GM23338 (cell line): ENCODE measurements at regions not wholly inside any gene's neighbourhood (a gene's known extent, or its start where the extent isn't known, plus 50 kb on each side); places are given as distances from the start of the nearest gene placed in this dataset.

ENCODE experiments used
- ATAC-seq: fragments of 200-7000 bp; cut with Tn5 transposase; 3 replicates; pipeline ENCODE4 v1.9.1; 2020
- DNase-seq: peaks from one replicate; pipeline ENCODE4 v3.0.0-alpha.2; 2015; ENCODE audit warnings: low spot score
- H2AFZ ChIP-seq: fragments of 200-600 bp; sonication (generic); 2 replicates; pipeline ENCODE4 v1.8.0; 2016; ENCODE audit warnings: antibody characterized with exemption, mild to moderate bottlenecking, moderate library complexity
- H3F3A ChIP-seq: fragments of 200-600 bp; sonication (generic); replicated peaks from 2 replicates; pipeline ENCODE4 v1.8.0; 2017; ENCODE audit warnings: antibody characterized with exemption, mixed run types, low read depth
- H3K27ac ChIP-seq: fragments of 200-600 bp; sonication (generic); 2 replicates; pipeline ENCODE4 v1.6.1; 2016; ENCODE audit warnings: low read depth
- H3K27me3 ChIP-seq: fragments of 200-600 bp; sonication (generic); 2 replicates; pipeline ENCODE4 v1.8.0; 2016; ENCODE audit warnings: mild to moderate bottlenecking, mixed run types, moderate library complexity; ENCODE audit not compliant: insufficient read depth
- H3K36me3 ChIP-seq: fragments of 200-600 bp; sonication (generic); 2 replicates; pipeline ENCODE4 v1.8.0; 2016; ENCODE audit warnings: mild to moderate bottlenecking; ENCODE audit not compliant: insufficient read depth
- H3K4me1 ChIP-seq: fragments of 200-600 bp; sonication (generic); 2 replicates; pipeline ENCODE4 v1.8.0; 2016; ENCODE audit warnings: mild to moderate bottlenecking, moderate library complexity; ENCODE audit not compliant: insufficient read depth
- H3K4me2 ChIP-seq: fragments of 200-600 bp; sonication (generic); 2 replicates; pipeline ENCODE4 v1.7.1; 2017; ENCODE audit warnings: mixed run types
- H3K4me3 ChIP-seq: fragments of 200-600 bp; sonication (generic); 2 replicates; pipeline ENCODE4 v1.6.1; 2016; ENCODE audit warnings: mixed run types
- H3K79me2 ChIP-seq: fragments of 200-600 bp; sonication (generic); replicated peaks from 2 replicates; pipeline ENCODE4 v1.8.0; 2017; ENCODE audit warnings: mild to moderate bottlenecking; ENCODE audit not compliant: insufficient read depth
- H3K9me2 ChIP-seq: fragments of 200-600 bp; sonication (generic); 2 replicates; pipeline ENCODE4 v1.8.0; 2017; ENCODE audit not compliant: insufficient read depth
- H4K20me1 ChIP-seq: fragments of 200-600 bp; sonication (generic); replicated peaks from 2 replicates; pipeline ENCODE4 v1.8.0; 2017; ENCODE audit warnings: mild to moderate bottlenecking; ENCODE audit not compliant: insufficient read depth
- H3K27ac Mint-ChIP-seq: 2 replicates; pipeline ENCODE4 v1.8.0; 2020; ENCODE audit warnings: inconsistent platforms, mild to moderate bottlenecking, moderate library complexity, mixed read lengths
- H3K27me3 Mint-ChIP-seq: 3 replicates; pipeline ENCODE4 v1.8.0; 2022; ENCODE audit warnings: low read depth, mild to moderate bottlenecking, moderate library complexity, mixed read lengths, inconsistent platforms; ENCODE audit not compliant: insufficient read depth, poor library complexity
- H3K36me3 Mint-ChIP-seq: 3 replicates; pipeline ENCODE4 v1.8.0; 2021; ENCODE audit warnings: low read depth, mild to moderate bottlenecking, inconsistent platforms, moderate library complexity, mixed read lengths
- H3K4me1 Mint-ChIP-seq: 3 replicates; pipeline ENCODE4 v1.8.0; 2020; ENCODE audit warnings: mild to moderate bottlenecking, inconsistent platforms, mixed read lengths
- H3K4me3 Mint-ChIP-seq: 3 replicates; pipeline ENCODE4 v1.8.0; 2021; ENCODE audit warnings: moderate library complexity, mild to moderate bottlenecking, inconsistent platforms, mixed read lengths
- H3K9me3 Mint-ChIP-seq: 3 replicates; pipeline ENCODE4 v1.8.0; 2020; ENCODE audit warnings: moderate library complexity, mild to moderate bottlenecking, inconsistent platforms, mixed read lengths
- CREB1 ChIP-seq: fragments of 250-450 bp; sonication (Bioruptor Pico); IDR thresholded peaks from 2 replicates; pipeline ENCODE4 v1.5.0; 2020; ENCODE audit warnings: low read depth, mild to moderate bottlenecking, moderate library complexity
- CTCF ChIP-seq, 2 experiments: fragments of 200-600 bp in 1 of 2; sonication (generic) in 1 of 2; conservative IDR thresholded peaks; 2 replicates each; pipeline versions ENCODE4 v1.5.1 to v1.6.1; 2016 to 2017; ENCODE audit warnings: antibody characterized with exemption in 2 of 2, low read depth in 2 of 2, mild to moderate bottlenecking in 2 of 2, moderate library complexity in 1 of 2
- EZH2 ChIP-seq: fragments of 200-600 bp; sonication (generic); IDR thresholded peaks from one replicate; pipeline ENCODE4 v1.8.0; 2017; ENCODE audit warnings: antibody characterized with exemption, mild to moderate bottlenecking, low read depth; ENCODE audit not compliant: unreplicated experiment
- EZH2phosphoT487 ChIP-seq: fragments of 200-600 bp; sonication (generic); IDR thresholded peaks from one replicate; pipeline ENCODE4 v1.8.1; 2018; ENCODE audit warnings: antibody characterized with exemption; ENCODE audit not compliant: unreplicated experiment
- JUNB ChIP-seq: IDR thresholded peaks from one replicate; pipeline ENCODE4 v1.6.1; 2016; ENCODE audit warnings: antibody characterized with exemption; ENCODE audit not compliant: unreplicated experiment
- NANOG ChIP-seq: IDR thresholded peaks from 2 replicates; pipeline ENCODE4 v1.6.1; 2016; ENCODE audit warnings: antibody characterized with exemption, borderline replicate concordance
- POLR2AphosphoS5 ChIP-seq: IDR thresholded peaks from 2 replicates; pipeline ENCODE4 v1.6.1; 2016; ENCODE audit warnings: antibody characterized with exemption, low read depth
- REST ChIP-seq: IDR thresholded peaks from one replicate; pipeline ENCODE4 v1.6.1; 2018; ENCODE audit warnings: antibody characterized with exemption; ENCODE audit not compliant: unreplicated experiment
- STAT1 ChIP-seq: IDR thresholded peaks from one replicate; pipeline ENCODE4 v1.6.1; 2016; ENCODE audit warnings: antibody characterized with exemption; ENCODE audit not compliant: unreplicated experiment
- ZNF331 ChIP-seq: fragments of 250-450 bp; sonication (Bioruptor Pico); IDR thresholded peaks from 2 replicates; pipeline ENCODE4 v1.5.0; 2020; ENCODE audit warnings: low read depth, mild to moderate bottlenecking, moderate library complexity

DNA sequence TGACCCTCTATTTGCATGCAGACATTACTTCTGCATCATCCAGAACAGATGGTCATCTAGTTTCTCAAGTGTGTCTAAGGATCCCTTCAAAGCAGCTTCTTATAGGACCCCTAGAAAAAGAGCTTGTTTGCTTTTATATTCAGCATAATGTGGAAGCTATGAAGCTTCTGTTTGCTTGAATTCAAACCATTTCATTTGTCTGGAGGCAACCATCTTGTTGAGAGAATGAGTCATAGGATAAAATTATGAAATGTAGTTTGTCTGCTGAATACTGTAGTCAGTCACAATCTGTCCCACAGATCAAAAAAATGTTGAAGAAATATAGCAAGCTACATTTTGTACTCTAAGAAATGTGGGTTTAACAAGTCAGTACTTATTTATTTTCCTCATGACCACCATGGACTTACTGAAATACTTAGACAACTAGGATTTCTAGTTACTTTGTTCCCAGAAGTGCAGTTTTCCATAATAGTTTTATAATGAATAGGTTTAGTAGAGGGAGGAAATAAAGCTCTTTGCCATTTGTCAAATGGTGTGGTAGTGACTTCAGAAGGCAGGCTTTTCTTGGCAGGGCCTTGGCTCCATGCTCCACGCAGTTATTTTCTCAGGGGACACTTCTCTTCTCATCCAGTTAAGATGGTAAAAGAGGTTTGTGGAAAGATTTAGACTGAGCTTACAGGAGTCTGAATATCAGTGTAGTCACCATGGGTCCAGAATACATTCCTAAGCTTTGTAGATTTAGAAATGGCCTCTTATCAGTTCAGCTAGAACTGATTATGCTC lies 74.8 kb upstream of the DEPDC1 start:
- Mint-ChIP-seq H3K4me1 (no peaks in the 10 kb centered on the region), H3K36me3 (no peaks in the 10 kb centered on the region), H3K4me3 (no peak overlapping the region), H3K27me3 (no peaks in the 10 kb centered on the region), H3K9me3 (no peaks in the 10 kb centered on the region; the same call in 2 of the 3 replicates), H3K27ac (no peak overlapping the region)
- H3K4me1 ChIP-seq = no peaks in the 10 kb centered on the region; the same call in 1 of the 2 replicates
- H3K27ac ChIP-seq = no peak overlapping the region
- H3K79me2 ChIP-seq = no peaks in the 10 kb centered on the region
- no peaks in the 10 kb centered on the region for H3K36me3 ChIP-seq
- H3K9me2 ChIP-seq = no peaks in the 10 kb centered on the region
- no peak overlapping the region for H3K4me3 ChIP-seq
- H3K27me3 ChIP-seq = no peaks in the 10 kb centered on the region
- TF ChIP-seq STAT1 (no peak), ZNF331 (no peak), CREB1 (CRISPR knock-in tag) (no peak), EZH2phosphoT487 (no peak), EZH2 (no peak), JUNB (no peak)
- H4K20me1 ChIP-seq = no peaks in the 10 kb centered on the region
- ATAC-seq = no peak
- H3K4me2 ChIP-seq = no peak overlapping the region
- no peaks in the 10 kb centered on the region for H3F3A ChIP-seq
- DNase-seq = no peak
- no peak overlapping the region for H2AFZ ChIP-seq

DNA sequence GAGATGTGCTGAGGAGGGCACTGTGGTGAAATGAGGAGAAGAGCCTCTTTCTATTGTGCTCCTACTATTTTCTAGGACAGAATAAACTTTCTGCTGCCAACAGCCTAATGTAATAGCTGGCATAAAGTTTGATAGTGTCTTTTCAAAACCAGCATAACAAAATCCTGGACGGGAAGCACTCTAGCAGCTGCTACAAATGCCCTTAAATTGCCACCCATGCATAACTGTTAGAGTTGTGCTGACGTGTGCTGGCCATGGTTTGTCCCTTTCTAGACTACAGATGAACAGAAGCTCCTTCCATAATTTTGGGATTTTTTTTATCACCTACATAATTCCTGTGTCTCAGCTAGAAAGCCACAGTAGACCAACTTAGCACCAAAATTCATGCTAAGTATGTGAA lies 88.5 kb upstream of the DEPDC1 start:
- no peak for DNase-seq
- no peak overlapping the region for H3K27ac Mint-ChIP-seq
- no peaks in the 10 kb centered on the region for H3K4me1 Mint-ChIP-seq
- no peaks in the 10 kb centered on the region for H3K27me3 Mint-ChIP-seq
- Histone ChIP-seq H3K4me2 (no peak overlapping the region), H3K27me3 (no peaks in the 10 kb centered on the region), H3K4me1 (no peaks in the 10 kb centered on the region), H3K36me3 (no peaks in the 10 kb centered on the region), H3K27ac (no peak overlapping the region), H3F3A (no peaks in the 10 kb centered on the region), H4K20me1 (no peaks in the 10 kb centered on the region), H3K9me2 (peaks cover 5% of the 10 kb centered on the region; the same call in 1 of the 2 replicates), H2AFZ (no peak overlapping the region), H3K4me3 (no peak overlapping the region), H3K79me2 (no peaks in the 10 kb centered on the region)
- ATAC-seq = no peak
- peaks cover 12% of the 10 kb centered on the region for H3K9me3 Mint-ChIP-seq
- H3K36me3 Mint-ChIP-seq = peaks cover 4% of the 10 kb centered on the region; the same call in 2 of the 3 replicates
- H3K4me3 Mint-ChIP-seq = no peak overlapping the region
- TF ChIP-seq POLR2AphosphoS5 (no peak), REST (no peak), ZNF331 (no peak), CTCF (conservative IDR thresholded peaks at IDR 0.05; ENCODE audit: low read depth in 2 of 2) (no peak), JUNB (no peak), EZH2 (no peak), NANOG (no peak)
